Kasumi-1 (cell line): ENCODE measurements at regions not wholly inside any gene's neighbourhood (a gene's known extent, or its start where the extent isn't known, plus 50 kb on each side); places are given as distances from the start of the nearest gene placed in this dataset.
A peak's percentile ranks its signal among the peaks of the same experiment; 100 is the strongest.
"Not testable (repeated sequence)": the region's sequence is repeated elsewhere in the genome, so short reads cannot be mapped to it uniquely, and the experiment has no call there.

ENCODE experiments used
- DNase-seq, 2 experiments: peaks; one replicate each; lab custom pipeline; 2025; lab: John Stamatoyannopoulos, UW

DNA sequence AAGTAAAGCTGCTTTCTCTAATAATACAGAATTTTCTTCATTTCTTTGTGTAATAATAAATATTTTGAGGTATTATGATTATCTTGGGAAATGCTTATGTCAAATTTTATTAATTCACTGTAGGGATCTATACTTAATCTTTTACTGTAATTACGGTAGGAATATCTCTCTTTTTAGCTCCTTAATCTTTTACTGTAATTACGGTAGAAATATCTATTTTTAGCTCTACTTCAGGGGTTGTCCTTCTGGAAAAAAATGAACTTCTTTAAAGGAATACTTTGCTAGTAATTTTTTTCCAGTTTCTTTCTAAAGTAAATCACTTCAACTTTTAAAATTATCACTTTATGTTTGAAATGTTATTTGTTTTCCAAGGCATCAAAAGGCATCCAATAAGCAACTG, 2229.4 kb upstream of the AGA start:
- DNase-seq: no peak

DNA sequence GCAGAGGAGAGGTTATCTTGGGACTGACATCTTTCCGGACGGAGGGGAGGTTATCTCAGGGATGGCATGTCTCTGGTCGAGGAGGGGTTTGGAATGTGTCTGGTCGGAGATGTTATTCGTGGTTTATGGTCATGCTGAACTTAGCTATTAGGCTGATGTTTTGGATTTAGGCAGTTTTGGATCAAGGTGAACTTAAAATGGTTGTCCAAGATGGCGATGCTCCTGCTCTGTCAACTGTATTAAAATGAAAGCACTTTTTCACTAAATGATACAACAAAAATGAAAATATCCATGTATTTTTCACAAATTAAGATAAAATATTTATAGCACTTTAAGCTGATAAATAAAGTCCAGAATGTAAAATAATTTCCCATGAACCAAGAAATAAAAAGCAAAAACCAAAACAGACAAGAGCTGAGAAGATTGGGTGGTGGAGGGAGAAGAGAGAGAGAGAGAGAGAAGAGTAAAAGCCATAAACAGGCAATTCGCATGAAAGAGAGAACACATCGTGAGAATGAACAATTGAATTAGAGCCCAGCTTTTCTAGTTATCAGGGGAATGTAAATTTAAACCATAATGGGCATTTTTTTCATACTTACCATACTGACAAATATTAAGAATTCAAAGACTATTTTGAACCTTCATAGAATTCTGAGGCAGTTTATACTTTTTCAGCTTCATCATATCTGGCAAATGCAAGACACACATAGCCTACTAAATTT, 2236.0 kb upstream of the AGA start:
- DNase-seq: no peak

DNA sequence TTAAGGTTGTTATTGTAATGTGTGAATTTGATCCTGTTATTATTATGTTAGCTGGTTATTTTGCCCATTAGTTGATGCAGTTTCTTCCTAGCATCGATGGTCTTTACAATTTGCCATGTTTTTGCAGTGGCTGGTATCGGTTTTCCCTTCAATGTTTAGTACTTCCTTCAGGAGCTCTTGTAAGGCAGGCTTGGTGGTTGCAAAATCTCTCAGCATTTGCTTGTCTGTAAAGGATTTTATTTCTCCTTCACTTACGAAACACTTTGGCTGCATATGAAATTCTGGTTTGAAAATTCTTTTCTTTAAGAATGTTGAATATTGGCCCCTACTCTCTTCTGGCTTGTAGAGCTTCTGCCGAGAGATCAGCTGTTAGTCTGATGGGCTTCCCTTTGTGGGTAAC, 2241.4 kb upstream of the AGA start:
- DNase-seq: peak in 1 of 2 experiments; percentile 13

DNA sequence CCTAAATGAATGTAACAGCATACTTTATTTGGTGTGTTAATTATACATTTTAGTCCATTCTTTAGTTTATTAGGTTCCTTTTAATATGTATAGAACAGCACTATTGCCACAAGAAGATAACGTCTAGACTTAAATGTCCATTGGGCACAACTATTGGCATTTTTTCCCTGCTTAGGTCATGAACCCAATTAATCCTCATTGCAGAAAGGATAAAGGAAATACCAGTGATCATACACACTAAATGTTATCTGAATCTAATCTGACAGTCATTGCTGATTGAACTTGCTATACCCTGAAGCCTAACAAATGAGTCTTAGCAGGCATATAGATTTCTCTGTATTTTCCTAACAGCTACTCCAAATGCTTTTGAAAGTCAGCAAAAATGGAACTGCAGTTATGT, 2250.0 kb upstream of the AGA start:
- DNase-seq: no peak

- DNase-seq: no peak
These were observed 2252.9 kb upstream of the AGA start for GRCh38 chr4:179695175-179695574.

DNA sequence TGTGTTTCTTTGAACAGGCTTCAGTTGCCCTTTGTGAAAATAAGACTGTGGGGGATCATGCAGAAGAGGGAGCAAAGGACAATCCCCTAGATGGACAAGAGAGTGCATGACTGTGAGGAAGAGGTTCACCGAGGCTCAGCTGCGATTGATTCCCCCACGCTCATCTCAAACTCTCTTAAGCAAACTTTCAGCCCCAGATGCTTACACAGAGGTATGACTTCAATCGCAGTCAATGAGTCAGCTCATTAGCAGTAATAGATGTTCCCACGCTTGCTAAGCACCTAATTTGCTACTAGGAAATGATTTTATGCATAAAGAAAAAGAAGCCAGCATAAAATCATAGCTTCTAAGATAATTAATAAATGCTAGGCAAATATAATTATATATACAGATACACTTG, 2256.1 kb upstream of the AGA start:
- no peak for DNase-seq

GRCh38 chr4:179709961-179710624, 2267.9 kb upstream of the AGA start:
- no peak for DNase-seq

DNA sequence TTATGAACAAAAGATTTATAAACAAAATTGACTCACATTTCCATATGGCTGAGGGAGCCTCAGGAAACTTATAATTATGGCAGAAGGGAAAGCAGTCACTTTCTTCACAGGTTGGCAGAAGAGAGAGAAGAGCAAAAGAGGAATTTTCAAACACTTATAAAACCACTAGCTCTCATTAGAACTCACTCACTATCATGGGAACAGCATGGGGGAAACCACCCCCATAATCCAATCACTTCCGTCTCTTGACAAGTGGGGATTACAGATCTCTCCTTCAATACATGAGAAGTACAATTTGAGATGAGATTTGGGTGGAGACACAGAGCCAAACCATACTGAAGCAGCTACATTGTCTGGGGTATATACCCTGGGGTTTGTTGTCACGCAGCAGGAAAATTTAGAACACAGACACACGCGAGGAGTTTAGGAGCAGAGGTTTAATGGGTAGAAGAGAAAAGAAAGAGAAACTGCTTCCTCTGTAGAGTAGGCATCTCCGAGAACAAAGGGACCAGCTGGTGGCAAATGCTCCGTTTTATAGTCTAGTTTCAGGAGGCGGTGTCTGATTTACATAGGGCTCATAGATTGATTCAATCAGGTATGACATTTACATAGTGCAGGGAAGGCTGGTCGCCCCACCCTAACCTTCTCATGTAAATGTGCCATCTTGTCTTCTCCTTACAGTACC, 2277.7 kb upstream of the AGA start:
- DNase-seq: no peak

GRCh38 chr4:179726491-179726890, 2284.3 kb upstream of the AGA start:
- not testable (repeated sequence) for DNase-seq

DNA sequence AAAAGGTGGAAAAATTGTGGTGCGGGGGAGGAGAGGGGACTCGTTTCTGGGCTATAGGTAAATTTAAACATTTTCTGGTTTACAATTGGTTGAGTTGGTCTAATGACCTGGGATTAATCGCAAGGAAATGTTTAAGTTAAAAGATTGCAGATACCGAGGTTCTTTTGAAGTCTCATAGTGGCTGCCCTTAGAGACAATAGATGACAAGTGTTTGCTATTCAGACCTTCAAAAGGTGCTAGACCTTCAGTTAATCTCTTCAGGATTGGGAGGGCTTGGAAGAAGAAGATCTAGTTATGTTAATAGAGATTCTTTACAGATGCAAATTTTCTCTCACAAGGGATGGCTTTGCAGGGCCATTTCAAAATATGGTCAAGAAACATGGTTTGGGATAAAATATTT, 2286.1 kb upstream of the AGA start:
- DNase-seq: no peak

- DNase-seq: not testable (repeated sequence)
These were observed 2294.6 kb upstream of the AGA start for GRCh38 chr4:179736820-179737219.

GRCh38 chr4:179738822-179739221, 2296.6 kb upstream of the AGA start:
- no peak for DNase-seq

GRCh38 chr4:179747218-179747910, 2305.1 kb upstream of the AGA start:
- no peak for DNase-seq

GRCh38 chr4:179748837-179749236, 2306.6 kb upstream of the AGA start:
- no peak for DNase-seq

DNA sequence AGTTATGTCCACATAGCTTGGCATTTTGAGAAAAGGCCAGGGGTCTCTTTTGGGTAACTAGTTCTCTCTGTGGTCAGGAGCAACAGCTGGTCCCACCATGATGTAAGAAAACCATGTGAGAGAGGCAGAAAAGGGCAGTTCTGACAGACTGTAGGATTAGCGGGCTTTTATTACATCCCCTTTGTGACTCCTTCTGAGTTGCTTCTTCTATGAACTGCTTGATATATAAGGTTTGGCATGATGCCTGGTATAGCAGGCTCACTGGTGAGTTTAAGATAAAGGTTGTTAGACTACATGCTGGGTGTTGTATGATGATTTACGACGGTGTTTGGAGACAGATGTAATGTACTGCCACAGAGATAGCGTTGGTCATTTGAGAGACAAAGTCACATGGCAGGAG, 2308.1 kb upstream of the AGA start:
- no peak for DNase-seq

DNA sequence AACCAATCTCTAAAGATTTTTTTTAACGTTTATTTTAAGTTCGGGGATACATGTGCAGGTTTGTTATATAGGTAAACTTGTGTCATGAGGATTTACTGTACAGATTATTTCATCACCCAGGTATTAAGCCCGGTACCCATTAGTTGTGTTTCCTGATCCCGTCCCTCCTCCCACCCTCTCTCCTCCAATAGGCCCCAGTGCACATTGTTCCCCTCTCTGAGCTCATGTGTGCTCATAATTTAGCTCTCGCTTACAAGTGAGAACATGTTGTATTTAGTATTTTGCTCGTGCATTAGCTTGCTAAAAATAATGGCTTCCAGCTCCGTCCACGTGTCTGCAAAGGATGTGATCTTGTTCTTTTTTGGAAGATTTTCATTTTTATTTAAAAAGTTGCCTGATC, 2309.4 kb upstream of the AGA start:
- DNase-seq: no peak

DNA sequence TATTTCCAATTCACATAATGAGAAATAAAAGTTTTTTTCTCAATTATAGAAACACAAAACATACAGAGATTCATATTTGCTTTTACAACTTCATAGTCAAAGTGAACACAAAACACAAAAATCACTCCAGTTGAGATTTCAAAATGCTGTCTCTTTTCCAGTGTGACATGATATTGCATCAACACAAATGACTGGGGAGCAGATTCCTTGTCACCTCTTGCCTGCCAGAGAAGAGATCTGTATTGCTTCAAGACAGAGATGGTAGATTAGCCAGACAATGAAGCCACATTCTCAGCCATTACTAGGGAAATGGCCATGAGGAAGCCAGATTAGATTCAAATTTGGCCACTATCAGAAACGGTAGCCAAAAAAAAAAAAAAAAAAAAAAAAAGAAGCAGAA, 2313.1 kb upstream of the AGA start:
- DNase-seq: no peak

- DNase-seq: no peak
These were observed 2315.4 kb upstream of the AGA start for GRCh38 chr4:179757641-179758040.

GRCh38 chr4:179762840-179763239, 2320.6 kb upstream of the AGA start:
- no peak for DNase-seq

DNA sequence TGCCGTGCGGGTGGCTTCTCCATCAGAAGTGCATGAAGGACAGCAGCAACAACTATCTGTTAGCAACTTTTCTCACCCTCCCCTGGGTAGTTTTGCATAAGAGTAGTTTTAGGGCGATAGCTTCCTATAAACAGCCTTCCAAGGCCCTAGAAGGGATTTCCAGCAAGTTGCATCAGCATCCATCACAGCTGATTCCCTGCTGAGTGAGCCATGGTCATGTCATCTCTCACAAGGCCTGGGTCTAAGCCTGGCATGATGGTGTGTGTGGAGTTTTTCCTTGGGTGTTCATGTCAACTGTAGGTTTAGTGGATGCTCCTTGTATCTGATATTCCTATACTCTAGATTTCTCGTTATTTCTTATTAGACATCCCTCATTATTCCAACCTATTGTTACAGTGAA, 2324.7 kb upstream of the AGA start:
- DNase-seq: no peak

DNA sequence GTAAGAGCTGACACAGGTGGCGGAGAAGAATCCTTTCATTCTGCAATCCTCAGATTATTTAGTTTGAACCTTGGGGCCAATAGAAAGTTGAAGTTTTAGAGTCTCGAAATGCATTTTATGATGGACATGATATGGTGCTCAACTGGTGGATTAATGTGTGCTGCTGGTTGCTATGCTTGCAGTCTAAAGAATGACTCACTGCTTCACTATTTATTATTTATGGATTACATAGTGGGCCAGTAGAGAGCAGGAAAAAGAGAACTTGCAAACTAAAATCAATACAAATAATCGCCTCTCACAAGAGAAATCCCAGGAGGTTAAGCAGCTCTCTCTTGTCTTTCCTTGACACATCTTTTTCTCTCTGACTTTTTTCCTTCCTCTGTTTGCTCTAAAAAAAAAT, 2326.8 kb upstream of the AGA start:
- no peak for DNase-seq

GRCh38 chr4:179797738-179798137, 2355.5 kb upstream of the AGA start:
- no peak for DNase-seq

GRCh38 chr4:179803857-179804256, 2361.6 kb upstream of the AGA start:
- DNase-seq: no peak
